ENCODE measurements at regions not wholly inside any gene's neighbourhood (a gene's known extent, or its start where the extent isn't known, plus 50 kb on each side); places are given as distances from the start of the nearest gene placed in this dataset.
"Not testable (repeated sequence)": the region's sequence is repeated elsewhere in the genome, so short reads cannot be mapped to it uniquely, and the experiment has no call there.

DNA sequence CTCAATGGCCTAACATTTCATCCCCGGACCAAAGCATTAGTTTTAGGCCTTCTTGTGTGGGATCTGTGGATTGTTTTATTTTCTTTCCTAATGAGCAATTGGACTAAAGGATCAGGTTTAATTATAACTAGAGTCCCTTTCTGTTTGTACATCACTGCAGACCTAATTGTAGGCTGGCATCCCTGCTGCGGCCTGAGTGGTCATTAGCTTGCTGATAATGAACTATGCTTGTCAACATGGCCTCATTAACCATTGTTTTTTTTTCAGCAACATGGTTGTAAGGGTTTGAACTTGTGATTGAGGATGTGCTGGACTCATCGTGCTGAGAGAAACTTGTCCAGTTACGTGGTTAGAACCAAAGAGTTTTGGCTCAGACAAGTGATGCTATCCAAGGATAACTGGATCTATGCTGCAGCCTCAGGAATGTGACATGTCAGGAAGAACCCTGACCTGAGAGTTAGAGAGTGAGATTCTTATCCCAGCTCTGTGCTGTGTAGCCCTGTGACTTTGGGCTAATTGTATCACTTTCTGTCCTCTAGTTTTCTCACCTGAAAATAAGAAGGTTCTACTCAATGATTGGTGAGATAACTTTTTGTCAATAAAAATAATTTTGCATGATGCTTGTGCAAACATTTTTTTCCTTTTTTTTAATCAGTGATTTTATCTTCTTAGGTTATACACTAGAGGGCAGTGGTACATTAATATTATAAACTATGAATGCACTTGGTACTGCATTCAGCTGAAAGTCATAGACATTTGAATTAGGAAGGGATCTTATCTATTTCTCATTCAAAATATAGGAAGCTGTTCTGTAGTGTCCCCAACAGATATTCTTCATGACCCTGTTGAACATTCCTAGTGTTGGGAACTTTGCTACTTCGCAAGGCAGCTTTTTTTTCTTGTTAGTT, 140.9 kb downstream of the RNF144B start:
- TF ChIP-seq, protein P1, sequence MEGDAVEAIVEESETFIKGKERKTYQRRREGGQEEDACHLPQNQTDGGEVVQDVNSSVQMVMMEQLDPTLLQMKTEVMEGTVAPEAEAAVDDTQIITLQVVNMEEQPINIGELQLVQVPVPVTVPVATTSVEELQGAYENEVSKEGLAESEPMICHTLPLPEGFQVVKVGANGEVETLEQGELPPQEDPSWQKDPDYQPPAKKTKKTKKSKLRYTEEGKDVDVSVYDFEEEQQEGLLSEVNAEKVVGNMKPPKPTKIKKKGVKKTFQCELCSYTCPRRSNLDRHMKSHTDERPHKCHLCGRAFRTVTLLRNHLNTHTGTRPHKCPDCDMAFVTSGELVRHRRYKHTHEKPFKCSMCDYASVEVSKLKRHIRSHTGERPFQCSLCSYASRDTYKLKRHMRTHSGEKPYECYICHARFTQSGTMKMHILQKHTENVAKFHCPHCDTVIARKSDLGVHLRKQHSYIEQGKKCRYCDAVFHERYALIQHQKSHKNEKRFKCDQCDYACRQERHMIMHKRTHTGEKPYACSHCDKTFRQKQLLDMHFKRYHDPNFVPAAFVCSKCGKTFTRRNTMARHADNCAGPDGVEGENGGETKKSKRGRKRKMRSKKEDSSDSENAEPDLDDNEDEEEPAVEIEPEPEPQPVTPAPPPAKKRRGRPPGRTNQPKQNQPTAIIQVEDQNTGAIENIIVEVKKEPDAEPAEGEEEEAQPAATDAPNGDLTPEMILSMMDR (conservative IDR thresholded peaks at IDR 0.05; ENCODE audit: low read length), result peak; percentile 45
- H3K4me3 ChIP-seq (ENCODE audit: low read length), result no peak overlapping the region
- DNase-seq (ENCODE audit: low read depth), result peak; percentile 11

DNA sequence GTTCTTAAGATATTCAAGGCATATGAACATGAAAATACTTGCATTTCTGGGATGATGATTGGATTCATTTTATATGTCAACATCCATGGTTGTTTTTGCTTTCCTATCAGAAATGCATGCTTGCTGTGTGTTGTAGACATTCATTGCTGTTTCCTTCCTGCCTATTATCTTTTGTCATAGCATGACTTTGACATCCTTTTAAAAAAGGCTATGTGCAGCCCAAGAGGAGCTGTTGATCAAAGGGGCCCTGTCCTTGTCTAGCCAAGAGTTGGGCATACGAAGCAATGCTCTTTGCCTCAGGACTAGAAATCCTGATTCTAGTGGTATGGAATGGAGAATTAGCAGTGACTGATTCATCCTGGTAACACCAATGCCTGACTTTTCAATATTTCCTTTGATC, 143.1 kb downstream of the RNF144B start:
- DNase-seq (ENCODE audit: low read depth), result no peak
- no peak overlapping the region for H3K4me3 ChIP-seq (ENCODE audit: low read length)
- TF ChIP-seq, protein P1 (conservative IDR thresholded peaks at IDR 0.05; ENCODE audit: low read length), result no peak

GRCh38 chr6:18532139-18532538, 145.0 kb downstream of the RNF144B start:
- no peak for DNase-seq (ENCODE audit: low read depth)
- no peak overlapping the region for H3K4me3 ChIP-seq (ENCODE audit: low read length)
- TF ChIP-seq, protein P1 (conservative IDR thresholded peaks at IDR 0.05; ENCODE audit: low read length), result no peak

DNA sequence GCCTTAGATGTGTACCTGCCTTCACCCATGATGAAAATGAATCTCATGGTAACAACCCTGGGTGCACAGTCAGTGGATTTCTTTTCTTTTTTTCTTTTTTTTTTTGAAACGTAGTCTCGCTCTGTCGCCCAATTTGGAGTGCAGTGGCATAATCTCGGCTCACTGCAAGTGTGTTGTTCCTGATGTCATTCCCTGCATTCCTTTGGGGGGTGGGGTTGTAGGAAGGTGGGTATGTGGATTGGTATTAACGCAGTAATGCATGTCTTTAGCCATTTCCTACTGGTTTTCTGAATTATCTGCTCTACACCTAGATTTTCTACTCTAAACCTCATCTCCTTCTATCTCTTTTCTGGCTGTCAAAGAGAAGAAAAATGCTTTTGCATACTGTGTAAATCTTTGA, 146.6 kb downstream of the RNF144B start:
- H3K4me3 ChIP-seq (ENCODE audit: low read length), result no peak overlapping the region
- DNase-seq (ENCODE audit: low read depth), result no peak
- TF ChIP-seq, protein P1 (conservative IDR thresholded peaks at IDR 0.05; ENCODE audit: low read length), result no peak

- peak; percentile 4 for DNase-seq (ENCODE audit: low read depth)
- TF ChIP-seq, protein P1 (conservative IDR thresholded peaks at IDR 0.05; ENCODE audit: low read length), result no peak
- no peak overlapping the region for H3K4me3 ChIP-seq (ENCODE audit: low read length)
Observed at GRCh38 chr6:18536591-18537055, 149.5 kb downstream of the RNF144B start.

- no peak for DNase-seq (ENCODE audit: low read depth)
- no peak overlapping the region for H3K4me3 ChIP-seq (ENCODE audit: low read length)
- TF ChIP-seq, protein P1 (conservative IDR thresholded peaks at IDR 0.05; ENCODE audit: low read length), result no peak
Observed at GRCh38 chr6:18538315-18538714, 151.2 kb downstream of the RNF144B start.

GRCh38 chr6:18543051-18543450, 155.9 kb downstream of the RNF144B start:
- DNase-seq (ENCODE audit: low read depth), result no peak
- TF ChIP-seq, protein P1 (conservative IDR thresholded peaks at IDR 0.05; ENCODE audit: low read length), result no peak
- H3K4me3 ChIP-seq (ENCODE audit: low read length), result no peak overlapping the region

DNA sequence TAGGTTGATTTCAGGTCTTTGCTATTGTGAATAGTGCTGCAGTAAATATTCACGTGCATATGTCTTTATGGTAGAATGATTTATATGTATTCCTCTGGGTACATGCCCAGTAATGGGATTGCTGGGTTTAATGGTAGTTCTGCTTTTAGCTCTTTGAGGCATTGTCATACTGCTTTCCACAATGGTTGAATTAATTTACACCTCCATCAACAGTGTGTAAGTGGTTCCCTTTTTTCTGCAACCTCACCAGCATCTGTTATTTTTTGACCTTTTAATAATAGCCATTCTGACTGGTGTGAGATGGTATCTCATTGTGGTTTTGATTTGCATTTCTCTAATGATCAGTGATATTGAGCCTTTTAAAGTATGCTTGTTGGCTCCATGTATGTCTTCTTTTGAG, 158.0 kb downstream of the RNF144B start:
- DNase-seq (ENCODE audit: low read depth), result not testable (repeated sequence)

More for the DNA sequence above, 158.0 kb downstream of the RNF144B start:
- H3K4me3 ChIP-seq (ENCODE audit: low read length), result not testable (repeated sequence)
